ENCODE measurements at regions not wholly inside any gene's neighbourhood (a gene's known extent, or its start where the extent isn't known, plus 50 kb on each side); places are given as distances from the start of the nearest gene placed in this dataset.

DNA sequence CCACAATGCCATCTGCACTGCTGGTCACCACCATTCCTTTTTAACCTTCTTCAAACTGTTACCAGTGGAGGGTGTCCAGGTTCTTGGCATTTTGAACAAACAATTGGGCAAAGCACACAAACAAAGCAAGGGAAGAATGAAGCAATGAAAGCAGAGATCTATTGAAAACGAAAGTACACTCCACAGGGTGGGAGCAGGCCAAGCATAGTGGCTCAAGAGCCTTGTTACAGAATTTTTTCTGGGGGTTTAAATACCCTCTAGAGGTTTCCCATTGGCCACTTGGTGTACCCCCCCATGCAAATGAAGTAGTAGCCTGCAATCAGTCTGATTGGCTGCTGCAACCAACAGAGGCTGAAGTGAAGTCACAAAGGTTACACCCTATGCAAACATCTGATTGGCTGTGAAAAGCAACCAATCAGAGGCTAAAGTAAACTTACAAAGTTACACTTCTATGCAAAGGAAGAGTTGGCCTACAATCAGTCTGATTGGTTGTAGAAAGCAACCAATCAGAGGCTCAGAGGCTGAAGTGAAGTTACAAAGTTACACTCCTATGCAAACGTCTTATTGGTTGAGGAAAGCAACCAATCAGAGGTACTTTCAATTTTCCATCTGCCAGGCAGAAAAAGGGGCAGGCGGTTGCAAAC lies 103.2 kb upstream of the WAC start:
- H3K9me3 Mint-ChIP-seq: peaks cover 7% of the 10 kb centered on the region
- TF ChIP-seq, protein P1, sequence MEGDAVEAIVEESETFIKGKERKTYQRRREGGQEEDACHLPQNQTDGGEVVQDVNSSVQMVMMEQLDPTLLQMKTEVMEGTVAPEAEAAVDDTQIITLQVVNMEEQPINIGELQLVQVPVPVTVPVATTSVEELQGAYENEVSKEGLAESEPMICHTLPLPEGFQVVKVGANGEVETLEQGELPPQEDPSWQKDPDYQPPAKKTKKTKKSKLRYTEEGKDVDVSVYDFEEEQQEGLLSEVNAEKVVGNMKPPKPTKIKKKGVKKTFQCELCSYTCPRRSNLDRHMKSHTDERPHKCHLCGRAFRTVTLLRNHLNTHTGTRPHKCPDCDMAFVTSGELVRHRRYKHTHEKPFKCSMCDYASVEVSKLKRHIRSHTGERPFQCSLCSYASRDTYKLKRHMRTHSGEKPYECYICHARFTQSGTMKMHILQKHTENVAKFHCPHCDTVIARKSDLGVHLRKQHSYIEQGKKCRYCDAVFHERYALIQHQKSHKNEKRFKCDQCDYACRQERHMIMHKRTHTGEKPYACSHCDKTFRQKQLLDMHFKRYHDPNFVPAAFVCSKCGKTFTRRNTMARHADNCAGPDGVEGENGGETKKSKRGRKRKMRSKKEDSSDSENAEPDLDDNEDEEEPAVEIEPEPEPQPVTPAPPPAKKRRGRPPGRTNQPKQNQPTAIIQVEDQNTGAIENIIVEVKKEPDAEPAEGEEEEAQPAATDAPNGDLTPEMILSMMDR (IDR thresholded peaks at IDR 0.05; ENCODE audit: unreplicated experiment): no peak
- no peaks in the 10 kb centered on the region for H3K27me3 Mint-ChIP-seq (ENCODE audit: low read depth)
- no peaks in the 10 kb centered on the region for H3K36me3 Mint-ChIP-seq
- H3K27ac Mint-ChIP-seq: no peak overlapping the region
- H3K4me1 Mint-ChIP-seq: peaks cover 12% of the 10 kb centered on the region
- DNase-seq (ENCODE audit: low spot score in 2 of 2, unreplicated experiment in 2 of 2): no peak
- no peak overlapping the region for H3K4me3 Mint-ChIP-seq

DNA sequence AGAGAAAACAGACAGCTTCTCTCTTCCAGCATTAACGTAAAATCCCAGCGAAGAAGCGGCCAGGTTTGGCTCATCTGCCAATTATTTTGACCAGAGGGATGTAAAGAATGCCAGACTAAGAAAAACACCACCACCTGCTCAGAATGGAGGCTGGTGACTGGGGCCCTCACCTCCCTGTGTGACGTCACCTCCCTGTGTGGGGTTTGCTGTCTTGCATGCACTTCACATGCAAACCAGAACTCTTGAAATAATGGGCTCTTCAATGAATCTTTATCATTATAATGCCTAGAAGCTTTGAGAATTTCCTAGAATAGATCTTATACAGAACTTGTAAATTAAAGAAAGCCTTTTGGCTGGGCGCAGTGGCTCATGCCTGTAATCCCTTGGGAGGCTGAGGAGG lies 101.8 kb upstream of the WAC start:
- Mint-ChIP-seq H3K36me3 (no peaks in the 10 kb centered on the region), H3K27me3 (ENCODE audit: low read depth) (no peaks in the 10 kb centered on the region), H3K27ac (no peak overlapping the region), H3K4me3 (no peak overlapping the region), H3K9me3 (peaks cover 7% of the 10 kb centered on the region), H3K4me1 (peaks cover 9% of the 10 kb centered on the region)
- TF ChIP-seq, protein P1 (IDR thresholded peaks at IDR 0.05; ENCODE audit: unreplicated experiment): no peak
- no peak for DNase-seq (ENCODE audit: low spot score in 2 of 2, unreplicated experiment in 2 of 2)

DNA sequence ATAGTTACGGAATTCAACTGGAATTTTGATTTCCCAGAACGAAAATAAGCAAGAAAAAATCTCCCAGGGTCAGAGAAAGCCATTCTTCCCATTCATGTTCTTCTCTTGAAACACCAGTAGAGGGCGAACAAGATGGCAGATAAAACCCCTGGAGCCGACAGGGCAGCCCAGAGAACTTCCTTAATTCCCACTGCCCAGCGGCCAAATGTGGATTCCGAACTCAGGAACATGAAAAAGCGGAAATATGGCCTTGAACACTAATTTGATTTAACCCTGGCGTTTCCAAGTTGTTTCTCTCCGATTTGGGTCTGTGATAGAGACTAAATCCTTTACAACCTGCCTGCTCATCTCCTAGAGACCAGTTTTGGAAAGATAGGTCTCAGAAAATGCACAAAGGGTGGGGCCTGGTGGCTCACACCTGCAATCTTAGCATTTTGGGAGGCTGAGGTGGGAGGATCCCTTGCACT lies 100.7 kb upstream of the WAC start:
- no peaks in the 10 kb centered on the region for H3K27me3 Mint-ChIP-seq (ENCODE audit: low read depth)
- H3K27ac Mint-ChIP-seq: peak overlapping the region; percentile 83
- H3K36me3 Mint-ChIP-seq: no peaks in the 10 kb centered on the region
- H3K4me3 Mint-ChIP-seq: peak overlapping the region; percentile 32
- peak in 1 of 2 experiments; percentile 46 for DNase-seq (ENCODE audit: low spot score in 2 of 2, unreplicated experiment in 2 of 2)
- peaks cover 7% of the 10 kb centered on the region for H3K9me3 Mint-ChIP-seq
- H3K4me1 Mint-ChIP-seq: peaks cover 9% of the 10 kb centered on the region
- TF ChIP-seq, protein P1 (IDR thresholded peaks at IDR 0.05; ENCODE audit: unreplicated experiment): peak; percentile 67

DNA sequence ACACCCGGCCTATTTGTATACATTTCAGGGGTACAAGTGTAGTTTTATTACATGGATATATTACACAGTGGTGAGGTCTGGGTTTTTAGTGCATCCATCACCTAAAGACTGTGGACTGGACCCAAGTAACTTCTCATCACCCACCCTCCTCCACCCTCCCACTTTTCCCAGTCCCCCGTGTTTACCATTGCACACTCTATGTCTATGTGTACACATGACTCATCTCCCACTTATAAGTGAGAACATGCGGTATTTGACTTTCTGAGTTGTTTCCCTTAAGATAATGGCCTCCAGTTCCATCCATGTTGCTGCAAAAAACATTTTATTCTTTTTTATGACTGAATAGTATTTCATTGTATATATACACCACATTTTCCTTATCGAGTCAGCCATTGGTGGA lies 98.9 kb upstream of the WAC start:
- no peaks in the 10 kb centered on the region for H3K27me3 Mint-ChIP-seq (ENCODE audit: low read depth)
- peaks cover 4% of the 10 kb centered on the region for H3K9me3 Mint-ChIP-seq
- no peak overlapping the region for H3K4me3 Mint-ChIP-seq
- H3K36me3 Mint-ChIP-seq: no peaks in the 10 kb centered on the region
- no peak for DNase-seq (ENCODE audit: low spot score in 2 of 2, unreplicated experiment in 2 of 2)
- TF ChIP-seq, protein P1 (IDR thresholded peaks at IDR 0.05; ENCODE audit: unreplicated experiment): no peak
- no peak overlapping the region for H3K27ac Mint-ChIP-seq
- H3K4me1 Mint-ChIP-seq: peaks cover 9% of the 10 kb centered on the region

DNA sequence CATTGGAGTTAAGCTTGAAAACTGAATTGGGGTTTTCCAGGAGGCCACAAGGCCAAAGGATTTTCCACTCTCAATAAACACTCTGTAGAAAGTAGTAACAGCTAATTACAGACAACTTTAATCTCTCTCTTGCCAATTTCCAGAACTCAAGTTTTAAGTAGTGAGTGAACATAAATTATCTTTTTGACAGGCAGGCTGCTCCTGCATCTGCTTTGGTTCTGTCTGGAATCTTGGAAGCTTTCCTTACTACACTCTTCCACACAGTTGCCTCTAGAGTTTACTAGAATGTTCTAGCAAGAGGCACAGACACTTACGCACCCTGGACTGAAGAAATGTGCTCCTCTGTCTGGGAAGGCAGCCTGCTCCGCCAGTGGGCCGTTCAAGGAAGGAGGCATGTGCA lies 90.5 kb upstream of the WAC start:
- H3K36me3 Mint-ChIP-seq: no peaks in the 10 kb centered on the region
- no peak overlapping the region for H3K4me3 Mint-ChIP-seq
- no peak overlapping the region for H3K27ac Mint-ChIP-seq
- no peaks in the 10 kb centered on the region for H3K27me3 Mint-ChIP-seq (ENCODE audit: low read depth)
- TF ChIP-seq, protein P1 (IDR thresholded peaks at IDR 0.05; ENCODE audit: unreplicated experiment): no peak
- no peak for DNase-seq (ENCODE audit: low spot score in 2 of 2, unreplicated experiment in 2 of 2)
- H3K9me3 Mint-ChIP-seq: no peaks in the 10 kb centered on the region
- peaks cover 2% of the 10 kb centered on the region for H3K4me1 Mint-ChIP-seq
